HG02938 (cell line): ENCODE measurements at regions not wholly inside any gene's neighbourhood (a gene's known extent, or its start where the extent isn't known, plus 50 kb on each side); places are given as distances from the start of the nearest gene placed in this dataset.
"Not testable (repeated sequence)": the region's sequence is repeated elsewhere in the genome, so short reads cannot be mapped to it uniquely, and the experiment has no call there.

Experiments
- ATAC-seq: cut with Tn5 transposase; IDR thresholded peaks from one replicate; pipeline ENCODE4 v1.9.1; 2021; ENCODE audit warnings: mild to moderate bottlenecking, moderate library complexity; ENCODE audit not compliant: unreplicated experiment

GRCh38 chr5:42235837-42236236, 187.4 kb upstream of the GHR start:
- ATAC-seq = no peak

DNA sequence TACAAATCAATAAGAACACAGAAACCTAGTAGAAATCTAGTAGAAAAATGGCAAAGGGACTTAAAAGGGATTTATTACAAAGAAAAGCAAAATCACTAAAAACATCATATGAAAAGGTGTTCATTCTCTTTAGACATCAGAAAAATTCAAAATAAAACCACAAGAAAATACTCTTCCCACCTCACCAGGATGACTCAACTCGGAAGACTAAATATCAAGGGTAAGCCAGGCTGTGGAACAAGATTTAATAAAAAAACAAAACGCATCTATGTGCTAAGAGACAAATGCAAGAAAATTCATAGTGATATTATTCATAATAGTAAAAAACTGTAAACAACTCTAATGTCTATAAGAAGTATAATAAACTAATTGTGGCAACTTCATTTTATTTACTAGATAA, 181.6 kb upstream of the GHR start:
- ATAC-seq = no peak

DNA sequence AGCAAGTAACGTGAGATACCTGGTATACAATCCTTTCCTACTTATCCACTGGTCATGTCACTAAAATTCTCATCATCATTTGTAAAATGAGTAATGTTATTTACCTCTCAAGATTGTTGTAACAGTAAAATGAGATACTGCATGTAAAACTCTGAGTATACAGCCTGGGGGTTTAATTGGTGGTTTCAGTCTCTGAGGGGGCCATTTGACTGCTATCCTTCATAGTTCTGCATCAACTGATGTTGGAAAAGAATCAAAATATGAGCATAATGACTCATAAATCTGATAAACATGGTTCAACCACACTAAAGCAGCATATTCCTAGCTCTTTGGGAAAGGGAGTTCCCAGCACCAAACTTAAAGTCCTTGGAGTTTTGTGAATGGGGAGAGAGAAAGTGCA, 181.0 kb upstream of the GHR start:
- no peak for ATAC-seq

GRCh38 chr5:42242881-42243485, 180.3 kb upstream of the GHR start:
- no peak for ATAC-seq

DNA sequence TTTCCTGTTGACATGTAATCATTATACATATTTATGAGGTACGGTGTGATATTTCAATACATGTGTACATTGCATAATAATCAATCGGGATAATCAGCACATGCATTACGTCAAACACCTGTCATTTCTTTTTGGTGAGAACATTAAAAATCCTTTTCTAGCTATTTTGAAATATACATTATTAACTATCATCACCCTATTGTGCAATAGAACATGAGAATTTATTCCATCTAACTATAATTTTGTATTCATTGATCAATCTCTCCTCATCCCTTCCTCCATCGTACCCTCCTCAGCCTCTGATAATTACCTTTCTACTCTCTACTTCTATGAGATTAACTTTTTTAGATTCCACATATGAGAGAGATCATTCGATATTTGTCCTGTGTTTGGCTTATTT, 170.9 kb upstream of the GHR start:
- no peak for ATAC-seq

GRCh38 chr5:42259914-42260313, 163.3 kb upstream of the GHR start:
- ATAC-seq = not testable (repeated sequence)

DNA sequence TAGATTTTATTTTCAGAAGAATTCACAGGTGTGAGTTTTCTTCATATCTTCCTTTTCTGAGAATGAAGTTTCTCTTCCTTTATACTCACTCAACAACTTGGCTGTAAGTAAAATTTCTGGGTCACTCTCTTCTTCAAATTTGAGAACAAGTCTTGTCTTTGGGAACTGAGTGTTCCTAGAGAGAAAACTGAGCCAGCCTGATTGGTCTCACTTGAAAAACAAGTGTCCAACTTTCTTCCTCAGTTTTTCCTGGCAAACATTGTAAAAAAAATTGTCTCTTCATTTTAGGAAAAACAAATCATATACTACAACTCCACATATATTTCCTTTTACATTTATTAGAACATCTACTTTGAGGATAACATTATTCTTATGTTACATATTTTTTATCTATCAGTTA, 156.1 kb upstream of the GHR start:
- ATAC-seq = no peak

GRCh38 chr5:42268170-42268569, 155.1 kb upstream of the GHR start:
- not testable (repeated sequence) for ATAC-seq

DNA sequence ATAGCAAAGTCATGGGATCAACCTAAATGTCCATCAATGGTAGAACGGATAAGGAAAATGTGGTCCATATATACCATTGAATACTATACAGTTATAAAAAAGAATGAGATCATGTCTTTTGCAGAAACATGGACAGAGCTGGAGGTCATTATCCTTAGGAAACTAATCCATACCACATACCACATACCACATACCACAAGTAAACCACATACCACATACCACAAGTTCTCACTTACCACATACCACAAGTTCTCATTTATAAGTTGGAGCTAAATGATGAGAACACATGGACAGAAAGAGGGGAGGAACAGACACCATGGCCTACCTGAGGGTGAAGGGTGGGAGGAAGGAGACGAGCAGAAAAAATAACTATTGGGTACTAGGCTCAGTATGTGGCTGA, 154.6 kb upstream of the GHR start:
- no peak for ATAC-seq

GRCh38 chr5:42270771-42271170, 152.5 kb upstream of the GHR start:
- no peak for ATAC-seq

GRCh38 chr5:42274913-42275312, 148.3 kb upstream of the GHR start:
- no peak for ATAC-seq

- no peak for ATAC-seq
Measured at GRCh38 chr5:42277293-42277692, 145.9 kb upstream of the GHR start.

- ATAC-seq = no peak
Measured at GRCh38 chr5:42284584-42284983, 138.7 kb upstream of the GHR start.

GRCh38 chr5:42285230-42285629, 138.0 kb upstream of the GHR start:
- ATAC-seq = no peak

DNA sequence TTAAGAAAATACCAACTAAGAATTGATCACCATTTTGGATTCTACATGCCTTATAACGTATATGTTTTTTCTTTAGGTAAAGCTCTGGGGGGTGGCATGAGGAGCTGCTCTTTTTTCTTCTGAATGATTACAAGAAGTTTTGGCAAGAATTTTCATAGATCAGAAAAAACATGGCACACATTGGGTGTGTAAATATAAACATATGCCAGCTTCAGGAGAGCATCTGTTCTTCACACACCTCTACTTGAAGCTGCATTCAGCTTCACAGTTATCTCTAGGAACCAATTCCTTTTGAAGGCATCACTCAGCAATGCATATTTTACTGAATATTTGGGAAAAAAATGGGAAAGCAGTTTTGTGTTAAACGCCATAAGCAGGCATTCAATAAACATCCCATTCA, 122.7 kb upstream of the GHR start:
- no peak for ATAC-seq

GRCh38 chr5:42301349-42301748, 121.9 kb upstream of the GHR start:
- no peak for ATAC-seq

- ATAC-seq = no peak
Measured at GRCh38 chr5:42302186-42302585, 121.1 kb upstream of the GHR start.

- no peak for ATAC-seq
Measured at GRCh38 chr5:42306287-42306686, 117.0 kb upstream of the GHR start.

DNA sequence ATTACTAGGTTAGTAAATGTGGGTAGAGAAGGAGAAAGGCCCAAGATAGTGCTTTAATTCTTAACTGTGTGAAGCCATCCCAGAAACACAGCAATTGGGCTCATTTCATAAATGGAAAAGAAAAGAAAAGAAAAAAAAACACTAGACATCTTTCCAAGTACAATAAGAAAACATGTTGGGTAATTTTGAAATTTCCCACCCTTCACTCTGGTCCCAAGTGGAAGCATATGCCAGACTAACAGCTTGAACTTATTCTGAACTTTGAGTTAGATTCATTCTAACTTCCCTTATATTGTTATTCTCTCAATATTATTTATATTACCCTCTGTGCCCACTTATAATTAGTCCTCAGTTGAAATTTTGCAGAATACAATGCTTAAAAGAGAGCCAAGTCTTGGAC, 113.4 kb upstream of the GHR start:
- no peak for ATAC-seq

DNA sequence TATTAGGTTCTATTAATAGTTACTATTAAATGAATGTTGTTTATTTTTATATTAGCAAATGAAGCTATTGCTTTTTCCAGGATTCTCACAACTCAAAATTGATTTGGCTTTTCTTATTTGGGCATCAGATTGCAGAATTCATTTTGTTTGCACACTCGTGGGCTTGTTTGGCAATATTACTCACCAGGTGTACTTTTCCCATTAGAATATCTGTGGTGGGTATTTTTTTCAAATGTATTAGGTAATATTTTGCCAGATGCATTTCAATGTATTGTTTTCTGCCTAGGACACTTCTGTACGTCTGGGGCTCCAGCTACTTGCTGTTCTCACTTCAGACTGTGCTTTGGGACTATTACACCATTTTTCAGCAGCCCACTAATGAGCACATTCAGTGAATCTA, 108.0 kb upstream of the GHR start:
- no peak for ATAC-seq

GRCh38 chr5:42317575-42317974, 105.7 kb upstream of the GHR start:
- ATAC-seq = no peak

- not testable (repeated sequence) for ATAC-seq
Measured at GRCh38 chr5:42319546-42319945, 103.7 kb upstream of the GHR start.

DNA sequence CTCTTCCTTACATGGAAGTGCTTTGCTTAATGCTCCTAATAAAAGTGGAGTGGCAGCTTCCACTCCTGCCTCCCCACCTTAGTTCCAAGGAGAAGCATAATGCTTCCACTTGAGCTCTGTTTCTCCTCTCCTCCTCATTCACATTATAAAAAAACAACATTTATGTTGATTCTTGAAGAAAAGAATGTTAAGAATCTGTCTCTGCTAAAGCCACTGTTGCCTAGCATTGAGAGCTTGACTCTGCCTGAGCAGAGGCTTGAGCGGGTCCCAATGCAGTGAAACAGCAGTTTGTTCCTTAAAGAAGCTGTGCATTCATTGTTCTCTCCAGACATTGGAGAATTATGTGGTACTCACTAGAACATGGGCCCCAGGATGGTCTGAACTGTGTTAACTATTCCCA, 101.5 kb upstream of the GHR start:
- no peak for ATAC-seq

DNA sequence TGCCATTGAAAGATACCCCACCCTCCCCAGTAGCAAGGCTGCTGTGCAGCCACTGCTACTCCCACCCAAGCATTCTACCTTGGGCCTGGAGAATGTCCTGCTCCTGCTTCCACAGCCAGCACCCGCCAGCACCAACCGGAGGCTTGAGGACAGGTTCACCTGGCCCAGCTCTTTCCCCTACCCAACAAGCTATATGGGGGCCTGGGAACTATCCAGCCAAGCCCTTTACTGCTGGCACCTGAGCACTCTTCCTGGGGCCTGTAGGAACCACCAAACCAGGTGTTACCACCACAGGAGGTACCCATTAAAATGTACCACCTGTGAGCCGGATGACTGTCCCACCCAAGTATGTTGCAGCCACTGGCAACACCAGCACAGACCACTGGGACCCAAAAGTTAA, 86.1 kb upstream of the GHR start:
- ATAC-seq = no peak
